WERI-Rb-1 (cell line): ENCODE measurements at regions not wholly inside any gene's neighbourhood (a gene's known extent, or its start where the extent isn't known, plus 50 kb on each side); places are given as distances from the start of the nearest gene placed in this dataset.
A peak's percentile ranks its signal among the peaks of the same experiment; 100 is the strongest.

Experiments used
- DNase-seq: peaks from one replicate; pipeline ENCODE4 v3.0.0-alpha.2; 2020
- H3K27ac ChIP-seq: fragments of 250-450 bp; sonication (Bioruptor Pico); 2 replicates; pipeline ENCODE4 v1.5.1; 2020; ENCODE audit warnings: mild to moderate bottlenecking, moderate library complexity
- H3K27me3 ChIP-seq: fragments of 250-450 bp; sonication (Bioruptor Pico); 2 replicates; pipeline ENCODE4 v1.5.1; 2021; ENCODE audit warnings: mild to moderate bottlenecking, low read depth, moderate library complexity; ENCODE audit not compliant: insufficient read depth, severe bottlenecking
- H3K36me3 ChIP-seq: fragments of 250-450 bp; sonication (Bioruptor Pico); 2 replicates; pipeline ENCODE4 v1.5.1; 2020; ENCODE audit warnings: mild to moderate bottlenecking, moderate library complexity
- H3K4me3 ChIP-seq: 2 replicates; pipeline ENCODE4 v1.5.1; 2011; ENCODE audit warnings: low read depth, mild to moderate bottlenecking, control low read depth, low read length
- H3K9me3 ChIP-seq: fragments of 250-450 bp; sonication (Bioruptor Pico); 2 replicates; pipeline ENCODE4 v1.5.1; 2021; ENCODE audit warnings: mild to moderate bottlenecking, moderate library complexity; ENCODE audit not compliant: severe bottlenecking
- CTCF ChIP-seq: IDR thresholded peaks from 2 replicates; pipeline ENCODE4 v1.5.1; 2011; ENCODE audit warnings: low read depth, mild to moderate bottlenecking, control low read depth, inconsistent platforms, low read length

- no peak overlapping the region for H3K4me3 ChIP-seq
- DNase-seq, result no peak
- no peaks in the 10 kb centered on the region for H3K9me3 ChIP-seq
- no peaks in the 10 kb centered on the region for H3K27me3 ChIP-seq
- H3K36me3 ChIP-seq, result no peaks in the 10 kb centered on the region
- TF ChIP-seq CTCF, result no peak
- no peak overlapping the region for H3K27ac ChIP-seq
Observed at GRCh38 chr14:80379035-80379434, 167.7 kb upstream of the DIO2 start.

- no peak overlapping the region for H3K4me3 ChIP-seq
- no peak for TF ChIP-seq CTCF
- no peaks in the 10 kb centered on the region for H3K9me3 ChIP-seq
- no peak for DNase-seq
- no peak overlapping the region for H3K27ac ChIP-seq
- H3K27me3 ChIP-seq, result no peaks in the 10 kb centered on the region
- H3K36me3 ChIP-seq, result no peaks in the 10 kb centered on the region
Observed at GRCh38 chr14:80378084-80378690, 166.9 kb upstream of the DIO2 start.

GRCh38 chr14:80364816-80365215, 153.5 kb upstream of the DIO2 start:
- TF ChIP-seq CTCF, result no peak
- no peak for DNase-seq
- Histone ChIP-seq H3K9me3 (no peaks in the 10 kb centered on the region), H3K4me3 (no peak overlapping the region), H3K27ac (no peak overlapping the region), H3K27me3 (no peaks in the 10 kb centered on the region), H3K36me3 (no peaks in the 10 kb centered on the region)

GRCh38 chr14:80364274-80364673, 153.0 kb upstream of the DIO2 start:
- TF ChIP-seq CTCF, result peak; percentile 37; the same call in 1 of the 2 replicates
- no peak for DNase-seq
- Histone ChIP-seq H3K27ac (no peak overlapping the region), H3K4me3 (no peak overlapping the region), H3K9me3 (no peaks in the 10 kb centered on the region), H3K27me3 (no peaks in the 10 kb centered on the region), H3K36me3 (no peaks in the 10 kb centered on the region)

- Histone ChIP-seq H3K36me3 (no peaks in the 10 kb centered on the region), H3K27me3 (no peaks in the 10 kb centered on the region), H3K4me3 (no peak overlapping the region), H3K9me3 (no peaks in the 10 kb centered on the region), H3K27ac (no peak overlapping the region)
- TF ChIP-seq CTCF, result no peak
- DNase-seq, result no peak
Observed at GRCh38 chr14:80358112-80358511, 146.8 kb upstream of the DIO2 start.

GRCh38 chr14:80356413-80356812, 145.1 kb upstream of the DIO2 start:
- H3K36me3 ChIP-seq, result no peaks in the 10 kb centered on the region
- no peak overlapping the region for H3K4me3 ChIP-seq
- no peaks in the 10 kb centered on the region for H3K27me3 ChIP-seq
- H3K27ac ChIP-seq, result no peak overlapping the region
- DNase-seq, result peak; percentile 17
- no peaks in the 10 kb centered on the region for H3K9me3 ChIP-seq
- peak; percentile 46 for TF ChIP-seq CTCF
